COLO668 (cell line): ENCODE measurements at regions not wholly inside any gene's neighbourhood (a gene's known extent, or its start where the extent isn't known, plus 50 kb on each side); places are given as distances from the start of the nearest gene placed in this dataset.
"Not testable (repeated sequence)": the region's sequence is repeated elsewhere in the genome, so short reads cannot be mapped to it uniquely, and the experiment has no call there.

Experiments used
- DNase-seq: peaks from one replicate; lab custom pipeline; 2025; ENCODE audit not compliant: unreplicated experiment; lab: John Stamatoyannopoulos, UW

DNA sequence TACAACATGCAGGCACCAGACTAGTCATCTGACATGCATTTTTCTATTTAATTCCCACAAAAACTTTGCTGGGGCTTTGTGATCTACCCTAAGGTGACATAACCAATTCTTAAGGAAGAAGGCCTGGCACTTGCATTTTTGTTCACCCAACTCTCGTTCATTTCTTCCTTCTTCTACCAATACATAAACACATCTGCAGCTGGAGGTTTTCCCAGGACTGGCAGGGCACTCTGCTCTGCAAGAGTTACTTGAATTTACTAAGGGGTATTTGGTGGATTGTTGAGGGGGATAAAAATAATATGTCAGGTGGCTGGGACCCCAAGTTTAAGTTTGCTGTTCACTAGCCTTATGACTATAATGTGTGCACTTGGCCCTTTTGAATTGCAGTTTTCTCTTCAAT is 111.4 kb upstream of the TRIB2 start:
- DNase-seq: no peak

DNA sequence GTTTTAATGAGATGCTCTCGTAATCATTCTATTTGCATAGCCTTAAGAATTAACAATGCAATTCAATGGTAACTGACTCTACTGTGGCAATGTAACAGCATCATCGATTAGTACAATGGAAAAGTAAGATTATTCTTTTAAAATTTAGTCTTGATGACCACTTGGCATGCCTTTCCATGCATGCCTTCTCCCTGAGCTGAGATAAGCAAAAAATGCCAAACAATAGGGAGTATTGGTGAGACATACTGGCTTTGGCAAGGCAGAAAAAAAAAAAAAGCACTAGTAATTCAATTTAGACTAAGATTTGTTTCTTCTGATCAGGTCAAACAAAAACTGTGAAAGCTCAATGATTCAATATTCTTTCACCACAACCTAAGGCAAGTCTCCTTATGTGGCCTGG is 110.8 kb upstream of the TRIB2 start:
- no peak for DNase-seq

GRCh38 chr2:12606472-12607000 is 110.2 kb upstream of the TRIB2 start:
- DNase-seq: no peak

DNA sequence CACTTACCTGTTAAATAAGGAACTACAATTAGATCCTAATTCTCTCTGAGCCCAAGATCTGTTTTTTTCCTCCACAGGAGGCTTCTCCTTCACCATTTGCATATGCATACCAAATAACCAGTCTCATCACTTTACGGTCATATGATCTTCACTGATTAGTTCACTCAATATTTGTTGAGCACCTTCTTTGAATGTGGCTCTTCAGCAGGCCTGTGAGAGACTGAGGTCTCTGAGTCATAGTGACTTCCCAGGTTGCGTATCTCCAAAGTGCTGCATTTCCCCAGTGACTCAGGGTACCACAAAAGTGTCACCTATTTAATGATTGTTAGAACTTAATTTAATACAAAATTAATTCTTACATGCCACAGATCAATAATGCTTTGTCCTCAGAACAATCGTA is 108.8 kb upstream of the TRIB2 start:
- no peak for DNase-seq

GRCh38 chr2:12610314-12610713 is 106.4 kb upstream of the TRIB2 start:
- DNase-seq: no peak

DNA sequence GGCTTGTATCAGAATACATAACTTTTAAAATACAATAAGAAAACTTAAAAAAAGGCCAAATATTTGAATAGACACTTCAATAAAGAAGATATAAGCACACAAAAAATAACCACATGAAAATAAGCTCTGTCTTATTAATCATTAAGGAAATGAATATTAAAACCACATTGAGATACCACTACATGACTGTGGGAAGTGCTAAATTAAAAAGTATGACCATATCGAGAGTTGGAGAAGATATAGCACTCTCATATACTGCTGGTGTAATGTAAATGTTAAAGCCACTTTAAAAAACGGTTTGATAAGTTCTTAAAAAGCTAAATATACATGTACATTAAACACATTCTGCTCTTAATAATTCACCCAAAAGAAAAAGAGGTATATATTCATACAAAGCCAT is 104.6 kb upstream of the TRIB2 start:
- DNase-seq: no peak

GRCh38 chr2:12612671-12613070 is 104.1 kb upstream of the TRIB2 start:
- no peak for DNase-seq

GRCh38 chr2:12613137-12613835 is 103.5 kb upstream of the TRIB2 start:
- no peak for DNase-seq

- no peak for DNase-seq
Observed at GRCh38 chr2:12615509-12615908, 101.2 kb upstream of the TRIB2 start.

- DNase-seq: no peak
Observed at GRCh38 chr2:12616456-12617156, 100.1 kb upstream of the TRIB2 start.

DNA sequence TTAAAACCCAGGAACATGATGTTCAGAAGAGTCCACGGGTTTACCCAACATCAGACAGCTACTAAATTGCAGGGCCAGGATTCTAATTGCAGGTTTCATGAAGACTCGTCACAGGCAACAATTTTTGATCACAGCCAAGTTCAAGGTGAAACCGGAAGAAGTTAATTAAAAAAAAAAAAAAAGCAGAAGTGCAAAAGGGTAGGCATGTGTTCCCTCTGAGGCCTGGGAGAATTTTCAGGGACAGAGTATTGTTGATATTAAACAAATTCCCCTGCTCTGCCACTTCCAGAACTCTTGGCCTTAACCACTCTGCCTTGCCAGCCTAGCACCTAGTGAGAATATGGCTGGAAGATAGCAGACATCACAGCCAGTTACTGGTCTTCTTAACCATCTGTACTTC is 99.4 kb upstream of the TRIB2 start:
- no peak for DNase-seq

DNA sequence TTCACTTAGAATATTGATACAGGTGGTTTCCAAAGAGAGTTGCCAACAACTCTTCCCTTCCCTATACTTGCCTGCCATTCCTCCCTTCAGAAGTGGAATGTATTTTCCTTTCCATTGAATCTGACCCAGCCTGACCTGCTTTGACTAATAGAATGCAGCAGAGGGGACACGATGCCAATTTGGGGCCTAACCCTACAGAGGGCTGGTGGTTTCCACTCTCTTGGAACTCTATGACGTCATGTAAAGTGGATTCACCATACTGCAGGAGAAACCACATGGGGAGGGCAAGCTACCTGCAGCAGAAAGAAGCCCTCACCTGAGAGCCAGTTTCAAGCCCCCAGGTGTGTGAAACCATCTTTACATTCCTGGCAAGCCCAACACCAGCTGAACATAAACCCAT is 98.9 kb upstream of the TRIB2 start:
- DNase-seq: no peak

- DNase-seq: no peak
Observed at GRCh38 chr2:12618576-12618975, 98.2 kb upstream of the TRIB2 start.

DNA sequence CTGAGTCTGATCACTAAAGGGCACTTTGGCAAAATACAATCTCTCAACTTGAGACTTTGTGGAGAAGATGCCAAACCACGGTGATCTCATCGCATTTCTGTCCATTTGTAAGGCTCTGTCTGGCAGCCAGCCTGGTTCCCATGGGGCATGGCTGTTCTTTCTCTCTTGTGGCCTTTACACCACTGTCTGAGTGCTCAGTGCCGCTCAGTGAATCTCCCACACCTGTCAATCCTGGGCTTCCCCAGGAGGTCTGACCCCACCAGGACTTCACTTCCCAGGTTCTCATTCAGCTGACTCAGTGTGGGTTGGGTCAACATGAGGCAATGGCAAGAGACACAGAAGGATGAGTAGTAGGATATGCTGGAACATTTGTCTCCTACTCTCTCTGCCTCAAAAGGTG is 96.8 kb upstream of the TRIB2 start:
- no peak for DNase-seq

DNA sequence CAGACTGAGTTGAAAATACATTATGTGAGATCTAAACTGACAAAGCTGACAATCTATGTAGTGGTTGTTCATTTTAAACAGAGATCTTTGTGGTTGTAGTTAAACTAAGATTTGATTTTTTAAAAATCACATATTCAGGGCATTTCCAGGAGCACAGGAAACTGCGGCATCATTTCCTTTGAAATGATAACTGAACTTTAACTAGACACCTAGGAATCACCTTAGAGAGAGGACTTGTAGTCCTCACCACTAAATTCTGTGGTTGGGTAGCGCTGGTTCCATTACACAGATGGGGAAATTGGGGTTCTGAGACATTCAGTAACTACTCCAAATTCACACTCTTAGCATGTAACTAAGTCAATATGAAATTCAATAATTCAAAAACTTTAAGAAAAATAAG is 96.0 kb upstream of the TRIB2 start:
- DNase-seq: no peak

- no peak for DNase-seq
Observed at GRCh38 chr2:12623051-12623450, 93.7 kb upstream of the TRIB2 start.

GRCh38 chr2:12624384-12624783 is 92.4 kb upstream of the TRIB2 start:
- no peak for DNase-seq

GRCh38 chr2:12624905-12625598 is 91.7 kb upstream of the TRIB2 start:
- no peak for DNase-seq

GRCh38 chr2:12628541-12628940 is 88.2 kb upstream of the TRIB2 start:
- not testable (repeated sequence) for DNase-seq

- no peak for DNase-seq
Observed at GRCh38 chr2:12636837-12637581, 79.7 kb upstream of the TRIB2 start.

DNA sequence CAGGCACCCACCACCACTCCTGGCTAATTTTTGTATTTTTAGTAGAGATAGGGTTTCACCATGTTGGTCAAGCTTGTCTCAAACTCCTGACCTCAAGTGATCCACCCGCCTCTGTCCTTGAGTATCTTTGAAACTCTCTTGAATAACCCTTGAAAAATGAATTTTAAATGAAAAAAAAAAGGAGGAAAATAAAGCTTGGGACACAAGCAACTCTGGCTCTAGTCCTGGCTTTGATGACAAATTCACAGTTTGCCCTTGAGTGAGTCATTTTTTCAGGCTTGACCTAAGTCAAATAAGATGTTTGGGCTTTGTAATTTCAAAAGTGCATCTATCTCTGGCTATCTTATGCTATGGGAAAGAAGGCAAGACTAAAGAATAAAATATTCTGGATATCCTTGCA is 79.0 kb upstream of the TRIB2 start:
- no peak for DNase-seq
